Urothelium cell line (cell line): ENCODE measurements at regions not wholly inside any gene's neighbourhood (a gene's known extent, or its start where the extent isn't known, plus 50 kb on each side); places are given as distances from the start of the nearest gene placed in this dataset.
"Not testable (repeated sequence)": the region's sequence is repeated elsewhere in the genome, so short reads cannot be mapped to it uniquely, and the experiment has no call there.

Experiments used
- DNase-seq: peaks from one replicate; pipeline ENCODE4 v3.0.0; 2011; ENCODE audit warnings: low spot score, mixed read lengths
- FAIRE-seq: peaks from 2 replicates; lab custom pipeline; 2011; peaks lifted over from hg19 to GRCh38; lab: Jason Lieb, UNC

DNA sequence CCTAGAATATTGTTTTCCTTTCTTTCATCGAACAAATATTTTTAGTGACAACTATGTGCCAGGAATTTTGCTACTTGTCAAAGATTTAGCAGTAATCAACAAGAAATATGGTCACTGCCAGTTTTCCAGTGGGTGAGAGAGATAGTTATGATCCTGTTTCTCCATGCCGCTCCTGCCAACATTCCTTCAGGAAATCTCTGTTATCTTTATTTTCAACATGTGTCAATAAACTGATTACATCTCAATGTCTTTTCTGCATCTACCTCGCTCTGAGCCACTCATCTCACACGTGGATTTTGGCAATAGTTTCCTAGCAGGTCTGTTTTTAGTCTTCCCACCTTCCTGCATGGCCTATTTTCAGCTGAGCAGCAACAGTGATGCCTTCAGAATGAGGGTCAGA, 650.0 kb upstream of the STXBP6 start:
- FAIRE-seq: no peak
- DNase-seq: no peak

DNA sequence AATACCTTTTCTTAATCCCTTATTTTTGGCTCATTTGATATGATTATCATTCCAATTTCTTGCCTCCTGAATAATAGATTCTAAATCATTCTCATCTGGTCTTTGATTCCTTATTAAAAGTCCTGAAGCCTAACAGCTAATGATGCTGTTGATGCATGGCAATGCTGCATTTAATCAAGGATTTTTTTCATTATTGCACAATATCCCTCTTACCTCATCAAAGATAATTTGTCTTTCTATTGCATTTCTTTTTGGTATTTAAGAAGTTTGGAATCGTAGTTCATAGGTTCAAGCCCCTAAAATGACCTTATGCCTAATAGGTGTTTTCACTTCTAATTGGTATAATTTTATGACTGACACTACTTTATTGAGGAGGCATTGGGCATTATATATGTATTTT, 648.2 kb upstream of the STXBP6 start:
- DNase-seq (no peak), FAIRE-seq (no peak)

DNA sequence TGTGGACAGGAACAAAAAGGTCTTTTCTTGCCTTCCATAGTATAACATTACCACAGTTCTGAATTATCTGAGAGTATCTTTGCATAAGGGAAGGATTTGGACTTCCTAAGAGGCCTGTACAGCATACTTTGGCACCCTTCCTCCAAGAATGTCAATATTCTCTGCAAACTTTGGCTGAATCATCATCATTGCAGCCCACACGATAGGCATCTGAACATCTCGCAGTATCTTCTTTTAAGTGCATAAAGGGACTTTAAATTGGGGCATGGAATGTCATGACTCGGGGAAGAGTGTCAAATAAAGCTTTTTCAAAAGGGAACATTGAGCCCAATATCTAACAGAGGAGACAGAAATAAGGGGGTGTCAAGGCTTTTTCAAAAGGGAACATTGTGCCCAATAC, 646.2 kb upstream of the STXBP6 start:
- FAIRE-seq (no peak), DNase-seq (no peak)

DNA sequence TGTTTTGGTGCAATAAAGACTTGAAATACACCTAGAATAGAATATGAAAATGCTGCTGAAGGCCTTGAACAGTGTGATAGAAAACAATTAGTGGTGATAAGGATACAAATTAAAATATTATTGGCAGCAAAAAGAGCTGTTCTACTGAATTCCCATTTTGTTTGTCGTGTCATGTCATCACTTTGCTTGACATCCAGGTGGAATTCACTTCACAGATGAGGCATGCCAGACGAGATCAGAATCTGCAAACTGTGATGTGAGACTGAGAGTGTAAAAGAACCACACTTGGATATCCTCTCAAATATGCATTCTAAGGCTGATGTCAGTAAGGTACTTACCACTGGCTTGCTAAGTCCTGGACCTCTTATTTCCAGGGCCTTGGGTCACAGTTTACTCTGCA, 635.1 kb upstream of the STXBP6 start:
- DNase-seq (no peak), FAIRE-seq (no peak)

DNA sequence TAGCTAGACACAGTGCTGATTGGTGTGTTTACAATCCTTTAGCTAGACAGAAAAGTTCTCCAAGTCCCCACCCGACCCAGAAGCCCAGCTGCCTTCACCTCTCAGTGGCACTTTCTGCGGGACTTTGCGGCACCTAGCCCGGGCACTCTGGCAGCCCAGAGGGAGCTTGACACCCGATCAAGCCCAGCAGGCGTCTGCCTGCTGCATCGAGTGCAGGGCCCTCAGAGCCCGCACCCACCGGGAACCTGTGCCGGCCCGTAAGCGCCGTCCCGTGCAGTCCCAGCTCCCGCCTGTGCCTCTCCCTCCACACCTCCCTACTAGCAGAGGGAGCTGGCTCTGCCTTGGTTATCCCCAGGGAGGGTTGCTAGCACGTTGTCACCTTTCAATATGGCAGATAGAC, 631.0 kb upstream of the STXBP6 start:
- FAIRE-seq (no peak), DNase-seq (no peak)

DNA sequence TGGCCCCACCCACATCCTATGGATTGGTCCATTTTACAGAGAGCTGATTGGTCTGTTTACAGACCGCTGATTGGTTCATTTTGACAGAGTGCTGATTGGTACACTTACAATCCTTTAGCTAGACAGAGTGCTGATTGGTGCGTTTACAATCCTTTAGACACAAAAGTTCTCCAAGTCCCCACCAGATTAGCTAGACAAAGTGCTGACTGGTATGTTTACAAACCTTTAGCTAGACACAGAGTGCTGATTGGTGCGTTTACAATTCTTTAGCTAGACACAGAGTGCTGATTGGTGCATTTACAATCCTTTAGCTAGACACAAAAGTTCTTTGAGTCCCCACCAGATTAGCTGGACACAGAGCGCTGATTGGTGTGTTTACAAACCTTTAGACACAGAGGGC, 630.6 kb upstream of the STXBP6 start:
- not testable (repeated sequence) for DNase-seq, FAIRE-seq

DNA sequence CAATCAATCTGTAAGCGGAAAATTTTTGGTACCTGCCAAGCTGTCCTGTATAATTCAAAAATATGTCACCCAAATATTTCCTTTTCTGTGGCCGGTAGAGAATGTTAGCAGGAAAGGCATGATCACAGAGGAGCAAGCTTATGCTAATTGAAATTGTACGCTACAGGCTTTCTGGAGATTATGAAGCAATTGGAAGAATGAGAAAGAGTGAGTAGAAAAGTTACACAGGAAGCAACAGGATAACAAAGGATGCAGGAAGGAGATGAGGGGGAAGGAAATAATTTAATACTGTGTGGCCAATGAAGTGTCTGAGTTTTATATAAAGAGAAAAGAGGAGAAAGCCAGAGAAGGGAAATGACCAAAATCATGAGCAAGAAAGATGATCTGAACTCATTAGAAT, 627.2 kb upstream of the STXBP6 start:
- FAIRE-seq (no peak), DNase-seq (no peak)

DNA sequence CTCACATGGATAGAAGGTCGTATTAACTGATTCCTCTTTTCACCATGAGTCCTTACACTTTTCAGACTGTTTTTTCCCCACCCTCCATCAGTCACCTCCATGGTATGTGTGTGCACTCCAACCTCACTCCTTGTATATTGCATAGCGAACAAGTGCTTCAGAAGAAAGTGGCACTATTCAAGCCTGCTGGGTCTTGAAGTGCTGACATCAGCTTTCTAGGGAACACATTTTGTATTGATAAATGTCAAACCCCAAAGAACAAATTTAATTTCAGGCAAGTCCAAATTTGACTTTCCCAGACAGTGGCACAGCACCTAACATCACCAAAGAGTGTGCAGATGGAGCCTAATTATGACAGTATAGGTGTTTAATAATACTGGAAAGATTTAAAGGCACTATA, 617.4 kb upstream of the STXBP6 start:
- FAIRE-seq: no peak
- no peak for DNase-seq

DNA sequence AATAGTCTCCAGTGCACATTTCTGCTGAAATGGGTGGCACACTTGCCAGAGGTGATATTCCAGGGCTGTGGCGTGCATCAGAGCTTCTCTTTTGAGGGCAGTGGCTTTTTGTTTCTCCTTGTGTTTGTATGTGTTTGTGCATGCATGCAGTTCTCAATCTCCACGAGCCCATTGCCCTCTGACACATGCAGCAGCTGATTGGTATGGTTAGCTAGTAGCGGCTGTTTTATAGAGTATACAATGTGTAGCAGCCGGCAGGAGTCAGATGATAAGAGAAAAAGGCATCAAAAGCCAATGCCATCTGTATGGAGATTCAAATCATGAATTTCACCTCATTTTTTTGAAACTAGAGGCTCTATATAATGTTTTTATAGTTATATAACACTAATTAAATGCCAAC, 616.9 kb upstream of the STXBP6 start:
- FAIRE-seq: no peak

DNA sequence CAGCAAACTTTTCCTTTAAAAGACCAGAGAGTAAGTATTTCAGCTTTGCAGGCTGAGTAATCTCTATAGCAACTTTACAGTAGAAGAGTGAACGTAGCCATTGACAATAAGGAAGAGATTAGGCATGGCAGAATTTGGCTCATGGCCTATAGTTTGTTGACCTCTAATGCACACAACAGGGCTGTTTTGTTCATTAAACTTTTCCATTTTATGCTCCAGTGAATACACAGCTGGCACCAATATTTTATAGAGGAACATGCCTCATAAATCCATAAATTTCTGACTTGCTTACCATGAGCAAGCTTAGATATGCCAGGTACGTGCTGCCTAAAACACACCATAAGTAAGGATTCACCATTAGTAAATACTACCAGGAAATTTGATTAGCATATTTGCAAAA, 609.0 kb upstream of the STXBP6 start:
- no peak for FAIRE-seq

More for the DNA sequence above, 616.9 kb upstream of the STXBP6 start:
- DNase-seq: no peak

DNA sequence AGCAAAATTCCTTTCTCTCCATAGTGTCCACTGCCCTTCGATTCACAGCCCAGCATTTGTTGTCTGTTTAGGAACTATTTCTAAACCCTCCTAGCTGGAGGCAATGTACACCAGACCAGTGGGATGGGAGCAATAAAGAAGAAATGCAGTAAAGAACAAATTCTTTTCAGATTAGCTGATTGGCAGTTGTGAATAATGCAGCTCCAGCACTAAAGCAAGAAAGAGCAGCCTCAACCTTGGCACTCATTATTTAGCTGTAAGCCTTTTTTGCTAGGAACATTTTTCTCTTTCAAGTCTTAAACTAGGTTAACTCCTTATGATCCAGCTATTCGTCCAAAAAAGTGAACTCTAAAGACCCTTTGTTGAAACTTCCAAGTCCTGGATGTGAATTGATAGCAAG, 580.5 kb upstream of the STXBP6 start:
- DNase-seq (no peak), FAIRE-seq (no peak)

More for the DNA sequence above, 609.0 kb upstream of the STXBP6 start:
- no peak for DNase-seq

DNA sequence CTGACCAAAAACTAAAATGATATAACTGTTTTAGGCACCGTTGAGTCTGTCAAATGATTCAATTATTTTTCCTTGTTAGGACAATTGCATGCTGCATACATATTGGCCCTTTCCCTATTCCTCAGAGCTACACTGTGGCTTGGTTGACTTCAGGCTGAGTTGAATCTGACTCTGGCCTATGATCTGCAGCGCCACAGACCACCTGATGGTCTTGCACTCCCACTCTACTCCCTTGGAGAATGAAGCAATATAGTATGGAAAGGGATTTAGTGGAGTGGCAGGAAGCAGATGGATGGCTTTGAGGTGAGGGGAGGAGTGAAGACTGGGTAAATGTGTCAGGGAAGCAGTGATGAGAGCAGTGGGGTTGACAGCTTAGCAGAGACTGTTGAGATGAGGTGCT, 579.0 kb upstream of the STXBP6 start:
- no peak for FAIRE-seq
- no peak for DNase-seq

DNA sequence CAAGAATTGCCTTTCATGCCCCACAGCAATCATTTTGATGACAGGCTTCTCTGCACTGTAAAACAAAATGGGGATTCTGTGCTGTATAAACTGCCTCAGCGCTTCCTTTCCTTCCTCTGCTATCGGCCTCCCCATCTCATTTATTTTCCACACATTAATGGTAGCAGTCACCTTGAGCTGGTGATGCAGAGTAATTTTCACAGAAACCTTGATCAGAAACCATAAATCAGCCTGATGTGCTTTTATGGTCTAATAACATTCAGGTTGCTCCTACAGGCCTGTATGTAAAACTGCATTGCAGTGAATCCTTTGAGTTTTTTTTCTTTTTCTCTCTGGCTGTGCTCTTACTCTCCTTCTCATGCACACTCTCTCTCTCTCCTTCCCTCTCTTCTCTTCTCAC, 578.4 kb upstream of the STXBP6 start:
- FAIRE-seq (no peak), DNase-seq (no peak)

DNA sequence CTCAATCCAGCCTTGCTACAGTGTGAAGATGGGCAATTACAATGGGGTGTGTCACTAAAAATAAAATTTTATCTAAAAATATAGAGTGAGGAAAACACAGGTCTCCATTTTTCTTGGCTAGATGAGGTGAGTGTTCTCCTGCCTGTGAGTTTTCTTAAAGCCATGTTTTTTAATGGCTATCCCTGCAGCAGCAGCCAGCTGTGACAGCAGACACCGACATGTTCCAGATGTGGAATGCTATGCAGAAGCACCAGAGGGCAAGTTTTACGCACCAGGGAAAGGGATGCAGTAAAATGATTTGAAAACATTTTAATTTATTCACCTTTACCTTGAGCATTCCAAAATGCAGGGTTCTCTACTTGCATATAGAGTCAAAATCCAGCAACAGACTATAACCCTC, 577.0 kb upstream of the STXBP6 start:
- DNase-seq (no peak), FAIRE-seq (no peak)

DNA sequence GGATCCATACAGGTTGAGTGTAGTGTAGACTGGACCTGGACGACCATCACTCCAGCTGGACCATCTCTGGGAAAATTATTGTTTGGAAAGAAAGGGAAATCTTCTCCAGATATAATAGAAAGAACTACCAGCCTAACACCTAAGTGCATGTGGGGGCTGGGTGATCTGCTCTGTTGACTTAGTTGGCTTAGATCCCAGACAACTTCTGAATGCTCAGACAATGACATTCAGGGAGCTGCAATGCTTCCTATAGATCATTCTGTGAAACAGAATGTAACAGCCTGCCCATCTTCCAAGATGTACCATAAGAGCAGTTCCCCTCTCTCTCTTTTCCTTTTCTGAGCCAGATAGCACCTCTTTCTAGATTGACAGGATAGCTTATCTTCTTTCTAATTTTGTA, 572.8 kb upstream of the STXBP6 start:
- FAIRE-seq (no peak), DNase-seq (no peak)

DNA sequence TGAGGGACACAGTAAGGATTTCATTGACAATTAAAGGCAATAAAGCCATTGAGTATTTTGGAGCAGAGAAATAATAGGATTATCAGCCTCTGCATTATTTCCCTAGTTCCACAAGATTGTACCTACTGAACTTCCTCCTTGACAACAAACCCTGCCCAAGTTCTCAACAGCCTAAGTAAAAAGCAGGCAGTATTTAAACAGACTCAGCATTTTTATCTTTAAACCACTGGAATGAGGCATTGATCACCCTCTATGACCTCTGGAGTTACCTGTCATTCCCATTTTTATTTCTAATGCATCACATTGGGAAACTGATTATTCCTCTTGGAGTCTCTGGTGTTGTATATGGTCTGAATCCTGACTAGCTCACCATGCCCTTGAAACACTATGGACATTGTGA, 570.6 kb upstream of the STXBP6 start:
- no peak for FAIRE-seq
- no peak for DNase-seq

DNA sequence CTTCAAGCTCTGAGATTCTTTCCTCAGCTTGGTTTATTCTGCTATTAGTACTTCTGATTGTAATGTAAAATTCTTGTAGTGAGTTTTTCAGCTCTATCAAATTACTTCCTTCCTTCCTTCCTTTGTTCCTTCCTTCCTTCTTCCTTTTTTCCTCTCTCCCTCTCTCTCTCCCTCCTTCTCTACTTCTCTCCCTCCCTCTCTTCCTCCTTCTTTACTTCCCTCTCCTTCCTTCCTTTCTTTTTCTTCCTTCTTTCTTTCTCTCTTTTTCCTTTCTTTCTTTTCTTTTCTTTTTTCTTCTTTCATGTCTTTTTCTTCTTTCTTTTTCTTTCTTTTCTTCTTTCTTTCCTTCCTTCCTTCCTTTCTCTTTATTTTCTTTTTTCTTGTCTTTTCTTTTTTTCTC, 565.2 kb upstream of the STXBP6 start:
- DNase-seq: no peak
- FAIRE-seq: no peak

DNA sequence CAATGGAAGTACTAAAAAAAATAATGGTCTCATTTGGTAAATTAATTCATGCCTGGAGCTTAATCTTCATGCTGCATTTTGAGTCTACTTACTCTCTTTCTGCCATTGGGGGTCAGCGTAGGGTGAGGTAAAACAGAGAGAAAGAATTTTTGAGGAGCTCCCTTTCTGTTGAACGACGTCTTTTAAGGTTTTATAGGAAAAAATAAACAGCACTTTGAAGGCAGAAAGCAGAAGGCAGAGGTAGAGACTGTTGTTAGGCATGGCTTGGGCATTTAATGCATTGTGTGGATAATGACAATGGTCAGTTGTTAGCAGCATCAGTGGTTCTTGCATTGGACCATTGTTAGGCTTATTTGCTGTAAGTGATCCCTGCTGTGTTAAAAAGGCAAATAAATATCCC, 557.2 kb upstream of the STXBP6 start:
- FAIRE-seq (no peak), DNase-seq (no peak)

DNA sequence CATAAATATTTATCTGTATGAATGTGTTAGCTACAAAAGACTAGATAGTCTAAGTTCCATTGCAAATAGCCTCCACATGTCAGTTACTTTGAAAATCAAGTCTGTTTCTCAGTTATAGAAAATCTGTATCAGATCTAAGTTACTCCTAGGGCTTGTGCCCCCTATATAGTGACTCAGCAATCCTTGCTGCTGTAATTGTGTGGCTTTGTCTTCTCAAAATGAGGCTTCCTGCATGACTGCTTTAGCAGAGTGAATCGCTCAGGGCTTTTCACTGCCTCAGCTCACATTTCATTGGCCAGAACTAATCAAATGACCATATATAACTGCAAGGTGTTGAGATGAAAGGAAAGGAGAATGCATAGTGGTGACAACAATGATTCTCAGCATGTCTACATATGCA, 552.2 kb upstream of the STXBP6 start:
- FAIRE-seq (no peak), DNase-seq (no peak)

DNA sequence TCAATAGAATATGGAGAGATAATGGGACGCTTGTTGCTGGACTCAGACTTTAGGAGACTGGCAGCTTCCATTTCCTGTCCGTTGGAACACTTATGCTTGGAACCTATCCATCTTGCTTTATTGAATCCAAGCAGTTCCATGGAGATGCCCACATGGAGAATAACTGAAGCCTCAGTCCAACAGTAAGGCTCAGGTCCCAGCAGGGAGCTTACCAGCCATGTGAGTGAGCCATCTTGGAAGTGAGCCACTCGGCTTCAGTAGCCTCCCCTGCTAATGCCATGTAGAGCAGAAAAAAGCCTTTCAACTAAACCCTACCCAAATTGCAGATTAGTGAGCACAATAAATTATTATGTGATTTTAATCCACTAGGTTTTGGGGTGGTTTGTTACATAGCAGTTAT, 538.8 kb upstream of the STXBP6 start:
- DNase-seq (no peak), FAIRE-seq (no peak)

DNA sequence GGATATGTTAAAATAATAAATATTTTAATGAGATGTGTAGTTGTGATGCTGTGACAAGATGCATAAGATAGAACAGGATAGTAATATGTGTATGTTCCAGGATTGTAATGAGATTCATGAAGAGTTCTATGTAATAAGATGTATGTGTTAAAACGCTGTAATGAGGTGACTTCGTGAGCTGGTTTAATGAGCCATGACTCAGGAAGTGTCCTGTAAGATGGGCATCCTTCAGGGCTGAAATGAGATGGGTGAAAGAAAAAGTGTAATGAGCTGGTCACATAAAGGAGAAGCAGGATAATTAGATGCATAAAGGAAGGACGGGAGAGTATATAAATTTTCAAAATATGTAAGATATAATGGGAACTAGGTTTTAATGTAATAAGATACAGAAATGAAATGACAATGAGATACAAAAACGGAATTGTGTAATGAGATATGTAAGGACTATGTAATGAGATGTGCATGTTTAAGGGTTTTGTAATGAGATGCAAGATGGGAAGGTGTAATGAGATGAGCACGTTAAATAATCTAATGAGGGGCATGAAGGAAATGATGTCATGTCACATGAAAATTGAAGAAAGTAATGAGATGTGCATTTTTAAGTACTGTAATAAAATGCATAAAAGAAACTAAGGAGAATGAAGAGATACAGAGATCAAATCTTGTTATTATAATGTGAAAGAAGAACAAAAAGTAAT, 524.8 kb upstream of the STXBP6 start:
- no peak for FAIRE-seq
- no peak for DNase-seq

DNA sequence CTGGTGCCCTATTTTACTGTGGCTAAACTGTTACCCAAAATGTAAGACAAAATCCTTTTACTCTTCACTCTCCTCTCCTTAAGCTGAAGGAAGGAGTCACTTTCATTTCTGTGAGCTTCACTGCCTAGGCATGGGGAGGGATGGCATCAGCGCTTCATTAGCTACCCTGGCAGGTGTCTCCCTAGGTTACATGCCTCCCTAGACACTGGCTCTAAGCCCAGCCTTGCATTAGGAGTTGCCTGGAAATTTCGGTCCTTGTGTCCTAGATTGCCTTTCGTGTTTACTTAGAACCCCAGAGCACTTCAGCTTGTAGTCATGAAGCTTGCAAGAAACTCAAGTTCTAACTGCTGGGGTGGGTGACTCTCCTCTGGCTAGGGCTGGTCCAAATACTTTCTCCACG, 520.5 kb upstream of the STXBP6 start:
- FAIRE-seq: no peak
- DNase-seq: no peak

DNA sequence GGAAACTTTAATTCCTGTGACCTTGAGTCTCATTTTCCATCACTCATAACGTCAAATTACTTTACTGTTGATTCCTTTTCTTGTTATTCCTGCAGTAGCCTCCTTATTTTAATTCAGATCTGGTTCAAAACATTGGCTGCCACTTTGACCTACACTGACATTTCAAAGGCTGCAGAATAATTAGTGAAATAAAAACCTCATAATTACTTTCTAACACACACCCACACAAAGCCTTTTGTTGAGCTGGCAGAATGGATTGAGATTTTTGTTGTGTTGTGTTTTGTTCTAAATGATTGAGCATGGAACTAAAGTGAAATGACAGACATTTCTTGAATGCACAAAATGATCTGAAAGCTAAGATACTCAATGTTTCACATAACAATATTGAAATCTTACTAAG, 507.5 kb upstream of the STXBP6 start:
- no peak for FAIRE-seq
- no peak for DNase-seq
